Stimulated activated CD4-positive, alpha-beta T cell treated with anti-CD3 and anti-CD28 coated beads, Interleukin-4, amount 100 ng/mL, for 24 hours (primary cell): ENCODE measurements at regions not wholly inside any gene's neighbourhood (a gene's known extent, or its start where the extent isn't known, plus 50 kb on each side); places are given as distances from the start of the nearest gene placed in this dataset.
"Not testable (repeated sequence)": the region's sequence is repeated elsewhere in the genome, so short reads cannot be mapped to it uniquely, and the experiment has no call there.

Source experiments
- DNase-seq: peaks from one replicate; pipeline ENCODE4 v3.0.0-alpha.2; 2020

GRCh38 chr14:89743828-89744227, 210.7 kb downstream of the EFCAB11 start:
- DNase-seq, result no peak

GRCh38 chr14:89740241-89740640, 214.3 kb downstream of the EFCAB11 start:
- no peak for DNase-seq

GRCh38 chr14:89736881-89737280, 217.6 kb downstream of the EFCAB11 start:
- no peak for DNase-seq

- DNase-seq, result no peak
Observed at GRCh38 chr14:89731396-89731933, 223.1 kb downstream of the EFCAB11 start.

GRCh38 chr14:89730687-89731086, 223.8 kb downstream of the EFCAB11 start:
- no peak for DNase-seq

- no peak for DNase-seq
Observed at GRCh38 chr14:89728964-89729363, 225.6 kb downstream of the EFCAB11 start.

- not testable (repeated sequence) for DNase-seq
Observed at GRCh38 chr14:89726226-89726625, 228.3 kb downstream of the EFCAB11 start.

- no peak for DNase-seq
Observed at GRCh38 chr14:89724628-89724960, 229.9 kb downstream of the EFCAB11 start.

GRCh38 chr14:89723930-89724627, 230.5 kb downstream of the EFCAB11 start:
- no peak for DNase-seq

- DNase-seq, result no peak
Observed at GRCh38 chr14:89721956-89722355, 232.6 kb downstream of the EFCAB11 start.

GRCh38 chr14:89720741-89721729, 233.5 kb downstream of the EFCAB11 start:
- DNase-seq, result peak; percentile 61

GRCh38 chr14:89720076-89720687, 234.3 kb downstream of the EFCAB11 start:
- peak; percentile 28 for DNase-seq

- DNase-seq, result no peak
Observed at GRCh38 chr14:89719366-89720075, 235.0 kb downstream of the EFCAB11 start.

GRCh38 chr14:89708982-89709625, 245.4 kb downstream of the EFCAB11 start:
- DNase-seq, result no peak

- no peak for DNase-seq
Observed at GRCh38 chr14:89707086-89707485, 247.4 kb downstream of the EFCAB11 start.

GRCh38 chr14:89702876-89703200, 251.7 kb downstream of the EFCAB11 start:
- DNase-seq, result no peak

GRCh38 chr14:89702073-89702875, 252.3 kb downstream of the EFCAB11 start:
- no peak for DNase-seq

- DNase-seq, result peak; percentile 85
Observed at GRCh38 chr14:89701211-89702043, 253.1 kb downstream of the EFCAB11 start.

GRCh38 chr14:89700801-89701200, 253.7 kb downstream of the EFCAB11 start:
- no peak for DNase-seq

- no peak for DNase-seq
Observed at GRCh38 chr14:89699071-89699470, 255.5 kb downstream of the EFCAB11 start.
